Endodermal cell (in vitro differentiated cells): ENCODE measurements at regions not wholly inside any gene's neighbourhood (a gene's known extent, or its start where the extent isn't known, plus 50 kb on each side); places are given as distances from the start of the nearest gene placed in this dataset.

Experiments used
- DNase-seq: peaks from one replicate; pipeline ENCODE4 v3.0.0-alpha.2; 2017
- H3K27ac ChIP-seq: 2 replicates; pipeline ENCODE4 v1.5.1; 2013; ENCODE audit warnings: mild to moderate bottlenecking, low read depth, low read length, moderate library complexity
- H3K27me3 ChIP-seq: 2 replicates; pipeline ENCODE4 v1.6.1; 2013; ENCODE audit warnings: mild to moderate bottlenecking, low read length, moderate library complexity; ENCODE audit not compliant: insufficient read depth, control insufficient read depth, poor library complexity, severe bottlenecking
- H3K36me3 ChIP-seq: 2 replicates; pipeline ENCODE4 v1.7.0; 2013; ENCODE audit warnings: mild to moderate bottlenecking, low read length, moderate library complexity; ENCODE audit not compliant: control insufficient read depth, insufficient read depth
- H3K4me1 ChIP-seq: one replicate; pipeline ENCODE4 v1.7.0; 2013; ENCODE audit warnings: low read length; ENCODE audit not compliant: control insufficient read depth, insufficient read depth
- H3K4me3 ChIP-seq: 2 replicates; pipeline ENCODE4 v1.5.1; 2013; ENCODE audit warnings: mild to moderate bottlenecking, low read length, moderate library complexity
- H3K9ac ChIP-seq: 2 replicates; pipeline ENCODE4 v1.6.1; 2013; ENCODE audit warnings: mild to moderate bottlenecking, low read length, moderate library complexity; ENCODE audit not compliant: poor library complexity, severe bottlenecking; ENCODE audit errors: extremely low read depth
- H3K9me3 ChIP-seq: 2 replicates; pipeline ENCODE4 v1.6.1; 2013; ENCODE audit warnings: mild to moderate bottlenecking, low read length, moderate library complexity; ENCODE audit not compliant: control insufficient read depth
- H3K27ac Mint-ChIP-seq: 2 replicates; pipeline ENCODE4 v1.8.0; 2020; ENCODE audit warnings: mixed read lengths
- H3K27me3 Mint-ChIP-seq: 2 replicates; pipeline ENCODE4 v1.8.0; 2021; ENCODE audit warnings: mild to moderate bottlenecking, mixed read lengths; ENCODE audit not compliant: insufficient read depth
- H3K36me3 Mint-ChIP-seq: 2 replicates; pipeline ENCODE4 v1.8.0; 2020; ENCODE audit warnings: low read depth, mixed read lengths
- H3K4me1 Mint-ChIP-seq: 2 replicates; pipeline ENCODE4 v1.8.0; 2020; ENCODE audit warnings: mixed read lengths
- H3K4me3 Mint-ChIP-seq: 2 replicates; pipeline ENCODE4 v1.8.0; 2020; ENCODE audit warnings: mild to moderate bottlenecking, moderate library complexity, mixed read lengths
- H3K9me3 Mint-ChIP-seq: 2 replicates; pipeline ENCODE4 v1.8.0; 2020; ENCODE audit warnings: mild to moderate bottlenecking, mixed read lengths
- WGBS, 2 experiments: methylation state at CpG; one replicate each; pipeline versions ENCODE4 v1.1.5 to v1.1.7; 2013; ENCODE audit warnings: missing lambda C conversion rate in 2 of 2, mixed read lengths in 1 of 2; ENCODE audit not compliant: insufficient coverage in 1 of 2, insufficient read length in 1 of 2; 5-methylcytosine and 5-hydroxymethylcytosine counted together
- TF ChIP-seq, protein P1 (sequence below): fragments of 200-600 bp; sonication (generic); conservative IDR thresholded peaks from 2 replicates; pipeline ENCODE4 v1.5.0; 2021; ENCODE audit warnings: antibody characterized with exemption, mild to moderate bottlenecking

DNA sequence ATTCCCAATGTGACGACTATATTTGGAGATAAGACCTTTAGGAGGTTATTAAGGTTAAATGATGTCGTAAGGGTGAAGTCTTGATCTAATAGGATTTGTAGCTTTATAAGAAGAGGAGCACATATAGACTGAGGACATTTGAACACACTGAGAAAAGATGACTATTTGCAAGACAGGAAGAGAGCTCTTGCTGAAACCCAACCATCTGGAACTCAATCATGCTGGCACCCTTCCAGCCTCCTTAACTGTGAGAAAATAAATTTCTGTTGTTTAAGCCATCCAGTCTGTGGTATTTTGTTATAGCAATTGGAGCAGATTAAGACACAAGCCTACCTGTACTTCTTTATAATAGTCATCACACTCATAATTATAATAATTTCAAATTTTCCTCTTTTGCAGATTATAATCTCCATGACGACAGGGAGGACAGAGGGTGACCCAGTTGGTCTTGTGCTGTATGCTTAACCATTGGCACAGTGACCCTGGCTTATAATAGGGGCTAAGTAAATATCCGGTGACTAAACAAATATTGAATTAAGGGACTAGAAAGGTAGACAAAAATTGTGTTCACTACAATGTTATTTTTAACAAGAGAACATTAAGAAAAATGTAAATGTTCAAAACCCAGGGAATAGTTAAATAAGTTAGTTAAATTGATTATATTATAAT lies 206.4 kb upstream of the HDDC2 start:
- TF ChIP-seq, protein P1, sequence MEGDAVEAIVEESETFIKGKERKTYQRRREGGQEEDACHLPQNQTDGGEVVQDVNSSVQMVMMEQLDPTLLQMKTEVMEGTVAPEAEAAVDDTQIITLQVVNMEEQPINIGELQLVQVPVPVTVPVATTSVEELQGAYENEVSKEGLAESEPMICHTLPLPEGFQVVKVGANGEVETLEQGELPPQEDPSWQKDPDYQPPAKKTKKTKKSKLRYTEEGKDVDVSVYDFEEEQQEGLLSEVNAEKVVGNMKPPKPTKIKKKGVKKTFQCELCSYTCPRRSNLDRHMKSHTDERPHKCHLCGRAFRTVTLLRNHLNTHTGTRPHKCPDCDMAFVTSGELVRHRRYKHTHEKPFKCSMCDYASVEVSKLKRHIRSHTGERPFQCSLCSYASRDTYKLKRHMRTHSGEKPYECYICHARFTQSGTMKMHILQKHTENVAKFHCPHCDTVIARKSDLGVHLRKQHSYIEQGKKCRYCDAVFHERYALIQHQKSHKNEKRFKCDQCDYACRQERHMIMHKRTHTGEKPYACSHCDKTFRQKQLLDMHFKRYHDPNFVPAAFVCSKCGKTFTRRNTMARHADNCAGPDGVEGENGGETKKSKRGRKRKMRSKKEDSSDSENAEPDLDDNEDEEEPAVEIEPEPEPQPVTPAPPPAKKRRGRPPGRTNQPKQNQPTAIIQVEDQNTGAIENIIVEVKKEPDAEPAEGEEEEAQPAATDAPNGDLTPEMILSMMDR, result no peak
- no peak for DNase-seq
- peaks cover 18% of the 10 kb centered on the region for H3K9me3 Mint-ChIP-seq
- Histone ChIP-seq H3K4me1 (no peaks in the 10 kb centered on the region), H3K9me3 (peaks cover 17% of the 10 kb centered on the region), H3K36me3 (no peaks in the 10 kb centered on the region), H3K4me3 (no peak overlapping the region), H3K27me3 (no peaks in the 10 kb centered on the region), H3K9ac (no peak overlapping the region), H3K27ac (no peak overlapping the region)
- peaks cover 27% of the 10 kb centered on the region for H3K4me1 Mint-ChIP-seq
- no peak overlapping the region for H3K27ac Mint-ChIP-seq
- 93 to 100% methylated on average over 1 to 4 of the region's 4 CpGs for WGBS, 2 experiments
- H3K4me3 Mint-ChIP-seq, result no peak overlapping the region
- H3K27me3 Mint-ChIP-seq, result no peaks in the 10 kb centered on the region
- no peaks in the 10 kb centered on the region for H3K36me3 Mint-ChIP-seq

DNA sequence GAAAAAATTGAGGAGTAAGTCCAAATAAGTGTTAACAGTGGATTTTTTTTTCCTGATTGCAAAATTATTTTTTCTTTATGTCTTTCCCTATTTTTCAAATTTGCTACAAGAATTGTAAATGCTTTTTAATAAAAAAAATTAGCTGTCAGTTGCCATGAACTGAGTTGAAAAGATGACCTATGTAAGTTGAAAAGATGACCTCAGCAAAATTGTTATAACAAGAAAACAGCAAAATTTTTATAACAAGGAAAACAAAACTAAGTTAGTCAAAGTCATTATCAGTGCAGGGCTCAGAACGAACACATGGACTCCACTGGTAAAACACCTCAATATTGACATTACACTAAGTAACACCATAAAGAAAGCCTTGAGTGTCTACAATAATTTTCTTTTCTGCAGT lies 207.0 kb upstream of the HDDC2 start:
- Histone ChIP-seq H3K27ac (no peak overlapping the region), H3K9me3 (peaks cover 17% of the 10 kb centered on the region), H3K36me3 (no peaks in the 10 kb centered on the region), H3K4me1 (no peaks in the 10 kb centered on the region), H3K27me3 (no peaks in the 10 kb centered on the region), H3K4me3 (no peak overlapping the region), H3K9ac (no peak overlapping the region)
- Mint-ChIP-seq H3K27ac (no peak overlapping the region), H3K27me3 (no peaks in the 10 kb centered on the region), H3K36me3 (no peaks in the 10 kb centered on the region), H3K4me1 (peaks cover 21% of the 10 kb centered on the region), H3K9me3 (peaks cover 18% of the 10 kb centered on the region), H3K4me3 (no peak overlapping the region)
- no peak for DNase-seq
- TF ChIP-seq, protein P1, result no peak
- WGBS, 2 experiments, result 80 to 82% methylated on average over 1 of the region's 1 CpG

DNA sequence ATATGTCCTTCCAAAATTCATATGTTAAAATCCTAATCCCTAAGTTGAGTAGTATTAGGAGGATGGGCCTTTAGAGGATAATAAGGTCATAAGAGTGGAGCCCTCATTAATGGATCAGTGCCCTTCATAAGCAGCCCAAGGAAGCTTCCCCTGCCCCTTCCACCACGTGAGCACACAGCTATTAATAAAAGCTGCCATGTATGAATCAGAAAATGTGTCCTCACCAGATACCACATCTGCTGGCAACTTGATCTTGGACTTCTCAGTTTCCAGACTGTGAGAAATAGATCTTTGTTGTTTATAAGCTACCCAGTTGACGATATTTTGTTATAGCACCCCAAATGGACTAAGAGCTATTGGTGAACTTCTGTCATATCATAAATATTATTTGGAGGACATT lies 207.7 kb upstream of the HDDC2 start:
- no peak overlapping the region for H3K9ac ChIP-seq
- peaks cover 19% of the 10 kb centered on the region for H3K9me3 Mint-ChIP-seq
- no peak overlapping the region for H3K27ac ChIP-seq
- H3K4me3 Mint-ChIP-seq, result no peak overlapping the region
- H3K4me1 Mint-ChIP-seq, result peaks cover 15% of the 10 kb centered on the region
- 97% methylated on average over 2 of the region's 2 CpGs; no CpG with 5 or more reads in 1 of the 2 experiments for WGBS, 2 experiments
- H3K36me3 ChIP-seq, result no peaks in the 10 kb centered on the region
- TF ChIP-seq, protein P1, result no peak
- no peaks in the 10 kb centered on the region for H3K36me3 Mint-ChIP-seq
- H3K27me3 ChIP-seq, result no peaks in the 10 kb centered on the region
- no peaks in the 10 kb centered on the region for H3K27me3 Mint-ChIP-seq
- DNase-seq, result no peak
- peaks cover 18% of the 10 kb centered on the region for H3K9me3 ChIP-seq
- no peaks in the 10 kb centered on the region for H3K4me1 ChIP-seq
- H3K27ac Mint-ChIP-seq, result no peak overlapping the region
- no peak overlapping the region for H3K4me3 ChIP-seq
